KMS-11 (cell line): ENCODE measurements at regions not wholly inside any gene's neighbourhood (a gene's known extent, or its start where the extent isn't known, plus 50 kb on each side); places are given as distances from the start of the nearest gene placed in this dataset.

Source experiments
- H2AFZ ChIP-seq: fragments of 200-600 bp; sonication (generic); 2 replicates; pipeline ENCODE4 v1.6.1; 2016; ENCODE audit warnings: antibody characterized with exemption, mixed run types, low read depth
- H3K27ac ChIP-seq: fragments of 200-600 bp; sonication (generic); 2 replicates; pipeline ENCODE4 v1.6.1; 2016; ENCODE audit warnings: mild to moderate bottlenecking, mixed run types
- H3K27me3 ChIP-seq: fragments of 200-600 bp; sonication (generic); 2 replicates; pipeline ENCODE4 v1.6.1; 2017; ENCODE audit warnings: mild to moderate bottlenecking, low read depth, mixed run types, moderate library complexity; ENCODE audit not compliant: insufficient read depth
- H3K36me3 ChIP-seq: fragments of 200-600 bp; sonication (generic); 2 replicates; pipeline ENCODE4 v1.6.1; 2017; ENCODE audit warnings: mild to moderate bottlenecking, mixed run types; ENCODE audit not compliant: insufficient read depth
- H3K4me1 ChIP-seq: fragments of 200-600 bp; sonication (generic); 2 replicates; pipeline ENCODE4 v1.6.1; 2016; ENCODE audit warnings: mild to moderate bottlenecking, low read depth, mixed run types; ENCODE audit not compliant: poor library complexity, severe bottlenecking
- H3K4me2 ChIP-seq: fragments of 200-600 bp; sonication (generic); 2 replicates; pipeline ENCODE4 v1.7.0; 2016; ENCODE audit warnings: mild to moderate bottlenecking, mixed run types
- H3K4me3 ChIP-seq: fragments of 200-600 bp; sonication (generic); IDR thresholded peaks from 2 replicates; pipeline ENCODE4 v1.6.1; 2017; ENCODE audit warnings: low read depth, low read length, mixed read lengths; ENCODE audit not compliant: insufficient read depth
- H3K79me2 ChIP-seq: fragments of 200-600 bp; sonication (generic); 2 replicates; pipeline ENCODE4 v1.6.1; 2016; ENCODE audit warnings: low read depth, mixed run types; ENCODE audit not compliant: insufficient read depth
- H3K9ac ChIP-seq: fragments of 200-600 bp; sonication (generic); 2 replicates; pipeline ENCODE4 v1.6.1; 2016; ENCODE audit warnings: mild to moderate bottlenecking, mixed run types
- H4K20me1 ChIP-seq: fragments of 200-600 bp; sonication (generic); 2 replicates; pipeline ENCODE4 v1.6.1; 2016; ENCODE audit warnings: mild to moderate bottlenecking, mixed run types; ENCODE audit not compliant: insufficient read depth
- CTCF ChIP-seq: fragments of 200-600 bp; sonication (generic); conservative IDR thresholded peaks from 2 replicates; pipeline ENCODE4 v1.6.1; 2017; ENCODE audit warnings: low read depth, mild to moderate bottlenecking, antibody characterized with exemption, low read length, moderate library complexity, mixed read lengths

GRCh38 chr16:87239545-87239944, 77.6 kb downstream of the C16orf95 start:
- no peaks in the 10 kb centered on the region for H3K79me2 ChIP-seq
- H3K4me3 ChIP-seq: no peak overlapping the region
- no peaks in the 10 kb centered on the region for H4K20me1 ChIP-seq
- TF ChIP-seq CTCF: no peak
- no peak overlapping the region for H2AFZ ChIP-seq
- no peaks in the 10 kb centered on the region for H3K4me1 ChIP-seq
- H3K4me2 ChIP-seq: no peak overlapping the region
- no peak overlapping the region for H3K27ac ChIP-seq
- H3K9ac ChIP-seq: no peak overlapping the region
- peaks cover 11% of the 10 kb centered on the region; the same call in 1 of the 2 replicates for H3K27me3 ChIP-seq
- H3K36me3 ChIP-seq: no peaks in the 10 kb centered on the region

- H3K9ac ChIP-seq: no peak overlapping the region
- H3K79me2 ChIP-seq: no peaks in the 10 kb centered on the region
- H3K36me3 ChIP-seq: no peaks in the 10 kb centered on the region
- TF ChIP-seq CTCF: no peak
- H3K27me3 ChIP-seq: peaks cover 11% of the 10 kb centered on the region; the same call in 1 of the 2 replicates
- no peak overlapping the region for H3K4me3 ChIP-seq
- no peak overlapping the region for H3K4me2 ChIP-seq
- H3K4me1 ChIP-seq: no peaks in the 10 kb centered on the region
- no peaks in the 10 kb centered on the region for H4K20me1 ChIP-seq
- no peak overlapping the region for H2AFZ ChIP-seq
- H3K27ac ChIP-seq: no peak overlapping the region
Observed at GRCh38 chr16:87240211-87241136, 76.7 kb downstream of the C16orf95 start.

GRCh38 chr16:87241137-87241771, 75.9 kb downstream of the C16orf95 start:
- H3K4me1 ChIP-seq: no peaks in the 10 kb centered on the region
- no peak overlapping the region for H2AFZ ChIP-seq

DNA sequence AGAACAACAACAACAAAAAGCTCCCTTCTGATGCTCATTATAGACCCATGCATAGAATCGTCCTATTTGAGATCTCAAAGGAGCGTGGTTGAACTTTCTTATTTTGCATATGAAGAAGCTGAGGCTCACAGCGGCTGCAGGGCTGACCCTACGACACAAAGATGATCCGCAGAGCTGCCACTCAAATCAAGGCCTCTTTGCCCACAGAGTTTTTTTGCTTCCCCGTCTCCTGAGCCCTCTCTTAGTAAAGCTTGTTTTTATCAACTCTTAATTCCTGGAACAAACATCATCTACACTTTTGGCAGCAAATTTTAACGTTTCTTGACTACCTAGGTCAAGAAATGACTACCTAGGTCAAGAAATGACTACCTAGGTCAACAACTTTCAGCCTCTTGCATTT, 73.7 kb downstream of the C16orf95 start:
- H3K27me3 ChIP-seq: peaks cover 11% of the 10 kb centered on the region; the same call in 1 of the 2 replicates
- no peaks in the 10 kb centered on the region for H3K36me3 ChIP-seq
- H3K4me1 ChIP-seq: no peaks in the 10 kb centered on the region
- no peaks in the 10 kb centered on the region for H3K79me2 ChIP-seq
- H2AFZ ChIP-seq: no peak overlapping the region
- TF ChIP-seq CTCF: no peak
- H3K27ac ChIP-seq: no peak overlapping the region
- H4K20me1 ChIP-seq: no peaks in the 10 kb centered on the region
- H3K4me2 ChIP-seq: no peak overlapping the region
- no peak overlapping the region for H3K9ac ChIP-seq
- no peak overlapping the region for H3K4me3 ChIP-seq

More at GRCh38 chr16:87241137-87241771, 75.9 kb downstream of the C16orf95 start:
- H3K4me3 ChIP-seq: no peak overlapping the region
- no peak overlapping the region for H3K27ac ChIP-seq
- no peak overlapping the region for H3K9ac ChIP-seq
- peaks cover 11% of the 10 kb centered on the region; the same call in 1 of the 2 replicates for H3K27me3 ChIP-seq
- H4K20me1 ChIP-seq: no peaks in the 10 kb centered on the region
- no peaks in the 10 kb centered on the region for H3K79me2 ChIP-seq
- H3K36me3 ChIP-seq: no peaks in the 10 kb centered on the region
- H3K4me2 ChIP-seq: no peak overlapping the region
- no peak for TF ChIP-seq CTCF
